Ovary (tissue), 7 donors: ENCODE measurements at regions not wholly inside any gene's neighbourhood (a gene's known extent, or its start where the extent isn't known, plus 50 kb on each side); places are given as distances from the start of the nearest gene placed in this dataset.

Source experiments
- DNase-seq, 5 donors: peaks; one replicate each; pipeline ENCODE4 v3.0.0-alpha.2; 2019 to 2020
- H3K27ac ChIP-seq, 2 donors: fragments of 200-600 bp; one replicate each; pipeline versions ENCODE4 v1.5.1 to v1.8.0; 2019 to 2022
- H3K27me3 ChIP-seq: fragments of 200-600 bp; one replicate; pipeline ENCODE4 v1.8.0; 2022
- H3K36me3 ChIP-seq: fragments of 200-600 bp; sonication (generic); one replicate; pipeline ENCODE4 v1.5.1; 2019
- H3K4me1 ChIP-seq: one replicate; pipeline ENCODE4 v1.8.1; 2013; ENCODE audit warnings: mild to moderate bottlenecking, moderate library complexity; ENCODE audit not compliant: insufficient read depth
- H3K4me3 ChIP-seq: fragments of 200-600 bp; sonication (generic); one replicate; pipeline ENCODE4 v1.5.1; 2017
- H3K9me3 ChIP-seq, 2 donors: fragments of 200-600 bp in 1 of 2; sonication (generic) in 1 of 2; one replicate each; pipeline versions ENCODE4 v1.5.1 to v1.8.1; 2013 to 2019; ENCODE audit warnings: mild to moderate bottlenecking in 1 of 2, moderate library complexity in 1 of 2
- EP300 ChIP-seq: sonication (generic); formaldehyde crosslinking; IDR thresholded peaks from one replicate; pipeline ENCODE4 v1.6.1; 2017; ENCODE audit warnings: antibody characterized with exemption
- POLR2A ChIP-seq: fragments of 450-650 bp; IDR thresholded peaks from one replicate; pipeline ENCODE4 v1.6.1; 2017; ENCODE audit warnings: antibody characterized with exemption, mild to moderate bottlenecking, moderate library complexity
- whole genome bisulfite sequencing, 3 donors: extraction: QIAGEN DNeasy Blood & Tissue Kit in 1 of 3; methylation state at CpG; one replicate each; pipeline versions ENCODE4 v1.1.5 to v1.1.7; 2013 to 2017; 5-methylcytosine and 5-hydroxymethylcytosine counted together
- intact Hi-C, 4 donors: fragments of 100-400 bp; cut with DNase I; formaldehyde crosslinking; loops; one replicate each; pipeline versions ENCODE4 v1.11.0 to v1.15.1; 2022 to 2023
- TF ChIP-seq, protein P1 (sequence below), 3 donors: fragments of 450-650 bp in 2 of 3; fragments of 200-600 bp in 1 of 3; IDR thresholded peaks; one replicate each; pipeline versions ENCODE4 v1.5.1 to v1.8.0; 2016 to 2022; ENCODE audit warnings: antibody characterized with exemption in 3 of 3, mild to moderate bottlenecking in 1 of 3
- donor health status: DM: no; HTN: no; CAD: no; lungs with moderate emphysema.
- donor health status: DM: no; HTN: no; CAD: no.
- donor health status: Bipolar disorder and iron deficiency.
- donor health status: DM: no; HTN: no; CAD: no.
- donor health status: DM: yes; HTN: yes; CAD: no.

DNA sequence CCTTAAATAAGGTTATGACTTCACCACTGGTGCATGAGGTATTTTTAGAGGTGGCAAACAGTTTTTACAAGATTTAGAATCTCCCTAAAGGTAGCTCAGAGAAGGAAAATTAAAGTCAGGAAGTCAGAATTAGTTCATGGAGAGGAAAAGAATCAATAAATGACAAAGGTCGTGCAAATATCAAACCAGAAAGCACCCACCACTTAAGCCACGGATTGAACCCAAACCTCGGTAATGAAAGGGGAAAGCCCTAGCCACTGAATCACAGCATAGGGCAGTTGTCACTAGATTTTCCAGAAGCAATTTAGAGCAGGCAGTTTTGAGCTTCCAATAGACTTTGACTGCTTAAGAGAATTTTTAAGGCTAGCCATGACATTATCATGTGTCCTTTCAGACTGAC is 1590.4 kb downstream of the SLITRK1 start:
- TF ChIP-seq, protein P1, sequence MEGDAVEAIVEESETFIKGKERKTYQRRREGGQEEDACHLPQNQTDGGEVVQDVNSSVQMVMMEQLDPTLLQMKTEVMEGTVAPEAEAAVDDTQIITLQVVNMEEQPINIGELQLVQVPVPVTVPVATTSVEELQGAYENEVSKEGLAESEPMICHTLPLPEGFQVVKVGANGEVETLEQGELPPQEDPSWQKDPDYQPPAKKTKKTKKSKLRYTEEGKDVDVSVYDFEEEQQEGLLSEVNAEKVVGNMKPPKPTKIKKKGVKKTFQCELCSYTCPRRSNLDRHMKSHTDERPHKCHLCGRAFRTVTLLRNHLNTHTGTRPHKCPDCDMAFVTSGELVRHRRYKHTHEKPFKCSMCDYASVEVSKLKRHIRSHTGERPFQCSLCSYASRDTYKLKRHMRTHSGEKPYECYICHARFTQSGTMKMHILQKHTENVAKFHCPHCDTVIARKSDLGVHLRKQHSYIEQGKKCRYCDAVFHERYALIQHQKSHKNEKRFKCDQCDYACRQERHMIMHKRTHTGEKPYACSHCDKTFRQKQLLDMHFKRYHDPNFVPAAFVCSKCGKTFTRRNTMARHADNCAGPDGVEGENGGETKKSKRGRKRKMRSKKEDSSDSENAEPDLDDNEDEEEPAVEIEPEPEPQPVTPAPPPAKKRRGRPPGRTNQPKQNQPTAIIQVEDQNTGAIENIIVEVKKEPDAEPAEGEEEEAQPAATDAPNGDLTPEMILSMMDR (IDR thresholded peaks at IDR 0.05): no peak
- TF ChIP-seq POLR2A (no peak), EP300 (no peak)
- WGBS, 3 donors: 85 to 86% (median 86%) methylated on average over 3 of the region's 3 CpGs
- Histone ChIP-seq H3K9me3 (no peaks in the 10 kb centered on the region), H3K4me3 (no peak overlapping the region), H3K27ac (no peak overlapping the region), H3K27me3 (no peaks in the 10 kb centered on the region), H3K4me1 (no peaks in the 10 kb centered on the region), H3K36me3 (no peaks in the 10 kb centered on the region)
- intact Hi-C loops: no loop called here
- DNase-seq: no peak

DNA sequence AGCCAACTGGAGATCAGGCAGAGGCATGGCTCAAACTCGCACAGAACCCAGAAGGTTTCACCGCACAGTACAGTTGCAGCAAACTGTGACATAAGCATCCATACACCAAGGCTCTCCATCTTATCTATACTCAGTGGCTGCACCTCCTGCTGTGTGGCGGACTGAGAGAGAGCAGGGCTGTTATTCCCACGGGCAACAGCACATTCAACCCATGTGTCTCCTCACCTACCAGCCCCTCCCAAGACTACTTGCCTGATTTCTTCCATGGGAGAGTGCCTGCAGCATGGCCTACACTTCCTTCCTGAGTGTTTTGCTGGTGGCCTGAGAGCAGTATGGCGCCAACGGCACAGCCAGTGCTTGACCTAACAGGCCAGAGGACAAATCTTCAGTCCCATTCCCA is 1606.6 kb downstream of the SLITRK1 start:
- Histone ChIP-seq H3K4me1 (no peaks in the 10 kb centered on the region), H3K36me3 (no peaks in the 10 kb centered on the region), H3K27ac (no peak overlapping the region), H3K4me3 (no peak overlapping the region), H3K27me3 (no peaks in the 10 kb centered on the region), H3K9me3 (no peaks in the 10 kb centered on the region)
- WGBS, 3 donors: 89 to 92% (median 91%) methylated on average over 6 of the region's 6 CpGs
- TF ChIP-seq EP300: no peak
- TF ChIP-seq, protein P1 (IDR thresholded peaks at IDR 0.05): no peak
- TF ChIP-seq POLR2A: no peak
- no peak for DNase-seq
- intact Hi-C loops: no loop called here

DNA sequence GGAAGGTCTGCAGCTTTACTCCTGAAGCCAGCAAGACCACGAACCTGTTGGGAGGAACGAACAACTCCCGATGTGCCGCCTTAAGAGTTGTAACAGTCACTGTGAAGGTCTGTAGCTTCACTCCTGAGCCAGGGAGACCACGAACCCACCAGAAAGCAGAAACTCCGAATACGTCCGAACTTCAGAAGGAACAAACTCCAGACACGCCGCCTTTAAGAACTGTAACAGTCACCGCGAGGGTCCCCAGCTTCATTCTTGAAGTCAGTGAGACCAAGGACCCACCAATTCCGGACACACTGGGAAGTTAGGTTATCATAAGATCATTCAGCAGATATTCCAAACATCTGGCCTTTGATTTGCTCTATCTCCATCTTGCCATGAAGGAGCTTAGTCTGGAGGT is 1623.0 kb downstream of the SLITRK1 start:
- Histone ChIP-seq H3K4me1 (no peaks in the 10 kb centered on the region), H3K4me3 (no peak overlapping the region), H3K9me3 (no peaks in the 10 kb centered on the region), H3K36me3 (no peaks in the 10 kb centered on the region), H3K27ac (no peak overlapping the region), H3K27me3 (no peaks in the 10 kb centered on the region)
- no peak for TF ChIP-seq POLR2A
- TF ChIP-seq, protein P1 (IDR thresholded peaks at IDR 0.05): no peak
- no peak for TF ChIP-seq EP300
- 94 to 96% (median 95%) methylated on average over 13 of the region's 13 CpGs for WGBS, 3 donors
- no peak for DNase-seq
- intact Hi-C loops: no loop called here

DNA sequence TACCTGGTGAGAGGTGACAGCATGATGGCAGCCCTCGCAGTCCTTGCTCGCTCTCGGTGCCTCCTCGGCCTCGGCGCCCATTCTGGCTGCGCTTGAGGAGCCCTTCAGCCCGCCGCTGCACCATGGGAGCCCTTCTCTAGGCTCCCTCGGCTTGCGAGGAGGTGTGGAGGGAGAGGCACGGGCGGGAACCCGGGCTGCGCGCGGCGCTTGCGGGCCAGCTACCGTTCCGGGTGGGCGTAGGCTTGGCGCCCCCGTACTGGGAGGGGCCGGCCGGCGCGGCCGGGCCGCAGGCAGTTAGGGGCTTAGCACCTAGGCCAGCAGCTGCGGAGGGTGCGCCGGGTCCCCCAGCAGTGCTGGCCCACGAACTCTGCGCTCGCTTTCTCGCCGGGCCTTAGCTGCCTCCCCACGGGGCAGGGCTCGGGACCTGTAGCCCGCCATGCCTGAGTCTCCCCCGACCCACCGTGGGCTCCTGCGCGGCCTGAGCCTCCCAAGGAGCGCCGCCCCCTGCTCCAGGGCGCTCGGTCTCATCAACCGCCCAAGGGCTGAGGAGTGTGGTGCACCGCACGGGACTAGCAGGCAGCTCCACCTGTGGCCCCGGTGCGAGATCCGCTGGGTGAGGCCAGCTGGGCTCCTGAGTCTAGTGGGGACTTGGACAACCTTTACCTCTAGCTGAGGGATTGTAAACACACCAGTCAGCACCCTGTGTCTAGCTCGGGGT is 1624.3 kb downstream of the SLITRK1 start:
- H3K27ac ChIP-seq: no peak overlapping the region
- H3K36me3 ChIP-seq: no peaks in the 10 kb centered on the region
- DNase-seq: no peak
- H3K4me3 ChIP-seq: no peak overlapping the region
- no peaks in the 10 kb centered on the region for H3K4me1 ChIP-seq
- no peaks in the 10 kb centered on the region for H3K27me3 ChIP-seq
- intact Hi-C loops: no loop called here
- TF ChIP-seq, protein P1 (IDR thresholded peaks at IDR 0.05): no peak
- no peak for TF ChIP-seq EP300
- no peak for TF ChIP-seq POLR2A
- WGBS, 3 donors: 94 to 95% (median 94%) methylated on average over 51 to 56 of the region's 56 CpGs
- no peaks in the 10 kb centered on the region for H3K9me3 ChIP-seq
